Esophagus muscularis mucosa (tissue), 4 donors: ENCODE measurements at regions not wholly inside any gene's neighbourhood (a gene's known extent, or its start where the extent isn't known, plus 50 kb on each side); places are given as distances from the start of the nearest gene placed in this dataset.
"Not testable (repeated sequence)": the region's sequence is repeated elsewhere in the genome, so short reads cannot be mapped to it uniquely, and the experiment has no call there.

Experiments
- DNase-seq: peaks from one replicate; pipeline ENCODE4 v3.0.0-alpha.2; 2017; ENCODE audit errors: extremely low spot score
- H3K27ac ChIP-seq, 4 donors: fragments of 200-600 bp; sonication (generic); replicated peaks in 1 of 4; 1 replicate in 3 of 4; 2 replicates in 1 of 4; pipeline ENCODE4 v1.5.1; 2016 to 2019; ENCODE audit warnings: mild to moderate bottlenecking in 1 of 4
- H3K27me3 ChIP-seq, 4 donors: fragments of 200-600 bp; sonication (generic); one replicate each; pipeline versions ENCODE4 v1.5.1 to v1.6.0; 2016 to 2019
- H3K36me3 ChIP-seq, 4 donors: fragments of 200-600 bp; sonication (generic); one replicate each; pipeline ENCODE4 v1.5.1; 2016 to 2019
- H3K4me1 ChIP-seq, 4 donors: fragments of 200-600 bp; sonication (generic); one replicate each; pipeline ENCODE4 v1.5.1; 2016 to 2019
- H3K4me3 ChIP-seq, 4 donors: fragments of 200-600 bp; sonication (generic); 1 replicate in 2 of 4; 2 replicates in 2 of 4; pipeline ENCODE4 v1.5.1; 2016 to 2019; ENCODE audit warnings: mild to moderate bottlenecking in 4 of 4, moderate library complexity in 1 of 4
- H3K9me3 ChIP-seq, 4 donors: fragments of 200-600 bp; sonication (generic); 1 replicate in 3 of 4; 2 replicates in 1 of 4; pipeline ENCODE4 v1.5.1; 2016 to 2019
- EP300 ChIP-seq: sonication (generic); formaldehyde crosslinking; IDR thresholded peaks from one replicate; pipeline ENCODE4 v1.6.1; 2017; ENCODE audit warnings: antibody characterized with exemption
- POLR2A ChIP-seq: fragments of 450-650 bp; IDR thresholded peaks from one replicate; pipeline ENCODE4 v1.6.1; 2017; ENCODE audit warnings: antibody characterized with exemption, moderate library complexity, mild to moderate bottlenecking, low read depth
- POLR2AphosphoS5 ChIP-seq, 2 donors: sonication (generic); formaldehyde crosslinking; IDR thresholded peaks; one replicate each; pipeline ENCODE4 v1.6.1; 2017; ENCODE audit warnings: antibody characterized with exemption in 2 of 2
- WGBS: methylation state at CpG from one replicate; pipeline ENCODE4 v1.1.5; 2018; 5-methylcytosine and 5-hydroxymethylcytosine counted together
- intact Hi-C: fragments of 100-400 bp; cut with DNase I; formaldehyde crosslinking; loops from one replicate; pipeline ENCODE4 v1.15.1; 2023
- TF ChIP-seq, protein P1 (sequence below), 3 experiments: fragments of 200-600 bp in 2 of 3; fragments of 450-650 bp in 1 of 3; sonication (generic) in 2 of 3; IDR thresholded peaks; one replicate each; pipeline ENCODE4 v1.5.1; 2017 to 2019; ENCODE audit warnings: antibody characterized with exemption in 3 of 3, mild to moderate bottlenecking in 2 of 3, moderate library complexity in 1 of 3

DNA sequence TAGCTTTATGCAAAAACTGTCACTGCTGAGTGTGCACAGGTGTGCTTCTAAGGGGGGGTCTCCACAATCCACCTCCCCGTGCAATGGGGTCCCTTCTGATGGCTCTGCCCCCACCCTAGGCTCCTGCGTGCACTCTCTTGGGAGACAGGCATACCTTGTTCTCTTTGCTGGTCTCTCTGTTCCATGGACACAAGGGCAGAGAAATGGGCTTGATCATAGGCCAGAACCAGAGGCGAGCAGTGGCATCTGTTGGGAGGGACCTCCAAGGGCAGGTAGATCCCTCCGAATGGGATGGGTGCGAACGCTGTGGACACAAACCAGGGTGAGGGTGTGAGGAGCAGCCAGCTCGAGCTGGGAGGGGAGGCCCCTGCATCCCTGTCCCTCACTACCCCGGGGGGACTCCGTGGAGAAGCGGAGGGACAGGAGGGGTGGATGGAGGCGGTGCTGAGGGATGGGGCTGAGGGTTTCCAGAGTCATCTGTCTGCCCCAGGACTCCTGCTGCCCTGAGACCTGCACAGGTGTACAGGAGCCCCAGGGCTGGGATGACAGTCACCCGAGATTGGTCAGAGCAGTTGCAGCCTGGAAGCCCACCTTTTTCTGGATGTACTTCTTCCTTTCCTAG, 175.0 kb downstream of the KLF13 start:
- peaks cover 0 to 8% (median 0%) of the 10 kb centered on the region in 4 donors for H3K4me1 ChIP-seq
- intact Hi-C loops: no loop called here
- no peaks in the 10 kb centered on the region for H3K27me3 ChIP-seq
- DNase-seq: peak; percentile 77
- no peak overlapping the region for H3K27ac ChIP-seq
- no peaks in the 10 kb centered on the region for H3K9me3 ChIP-seq
- H3K4me3 ChIP-seq: no peak overlapping the region
- 93% methylated on average over 12 of the region's 12 CpGs for WGBS
- TF ChIP-seq, protein P1, sequence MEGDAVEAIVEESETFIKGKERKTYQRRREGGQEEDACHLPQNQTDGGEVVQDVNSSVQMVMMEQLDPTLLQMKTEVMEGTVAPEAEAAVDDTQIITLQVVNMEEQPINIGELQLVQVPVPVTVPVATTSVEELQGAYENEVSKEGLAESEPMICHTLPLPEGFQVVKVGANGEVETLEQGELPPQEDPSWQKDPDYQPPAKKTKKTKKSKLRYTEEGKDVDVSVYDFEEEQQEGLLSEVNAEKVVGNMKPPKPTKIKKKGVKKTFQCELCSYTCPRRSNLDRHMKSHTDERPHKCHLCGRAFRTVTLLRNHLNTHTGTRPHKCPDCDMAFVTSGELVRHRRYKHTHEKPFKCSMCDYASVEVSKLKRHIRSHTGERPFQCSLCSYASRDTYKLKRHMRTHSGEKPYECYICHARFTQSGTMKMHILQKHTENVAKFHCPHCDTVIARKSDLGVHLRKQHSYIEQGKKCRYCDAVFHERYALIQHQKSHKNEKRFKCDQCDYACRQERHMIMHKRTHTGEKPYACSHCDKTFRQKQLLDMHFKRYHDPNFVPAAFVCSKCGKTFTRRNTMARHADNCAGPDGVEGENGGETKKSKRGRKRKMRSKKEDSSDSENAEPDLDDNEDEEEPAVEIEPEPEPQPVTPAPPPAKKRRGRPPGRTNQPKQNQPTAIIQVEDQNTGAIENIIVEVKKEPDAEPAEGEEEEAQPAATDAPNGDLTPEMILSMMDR (IDR thresholded peaks at IDR 0.05): no peak
- peaks cover 0 to 15% (median 5%) of the 10 kb centered on the region in 4 donors for H3K36me3 ChIP-seq

DNA sequence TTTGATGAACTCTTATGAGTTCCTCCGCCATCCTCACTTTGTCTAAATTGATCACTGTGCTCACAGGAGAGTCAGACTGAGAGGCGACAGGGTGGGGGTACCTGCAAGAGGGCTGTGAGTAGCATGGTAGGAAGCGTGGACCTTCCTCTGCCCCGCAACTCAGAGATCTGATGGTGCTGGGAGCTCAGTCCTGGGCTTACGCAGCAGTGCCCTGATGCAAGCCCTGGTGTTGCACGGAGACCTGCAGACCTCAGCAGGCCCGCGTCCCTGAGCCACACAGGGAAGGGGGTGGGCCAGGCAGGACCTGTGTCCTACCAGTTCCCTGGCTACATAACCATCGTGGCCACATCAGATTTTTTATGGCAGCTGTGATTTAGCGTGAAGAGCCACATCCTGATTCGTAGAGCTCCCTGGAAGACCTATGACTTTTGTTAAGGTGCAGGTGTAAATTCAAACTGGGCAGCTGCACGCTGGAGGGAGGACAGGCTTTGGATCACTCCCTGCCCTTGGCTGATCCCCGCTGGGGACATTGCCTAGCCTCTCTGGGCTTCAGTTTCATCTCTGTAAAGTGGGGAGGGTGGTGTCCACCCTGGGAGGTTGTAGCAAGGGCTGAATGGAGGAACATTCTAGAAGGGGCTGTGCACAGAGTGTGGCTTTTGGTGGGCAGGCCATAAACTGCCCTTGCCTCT, 176.1 kb downstream of the KLF13 start:
- peak; percentile 86 for DNase-seq
- Histone ChIP-seq H3K27ac (no peak overlapping the region), H3K27me3 (no peaks in the 10 kb centered on the region), H3K4me3 (no peak overlapping the region), H3K9me3 (no peaks in the 10 kb centered on the region), H3K36me3 (peaks cover 0 to 15% (median 5%) of the 10 kb centered on the region in 4 donors), H3K4me1 (peaks cover 0 to 8% (median 0%) of the 10 kb centered on the region in 4 donors)
- no peak for TF ChIP-seq POLR2A
- no peak for TF ChIP-seq EP300
- TF ChIP-seq, protein P1 (IDR thresholded peaks at IDR 0.05): no peak
- TF ChIP-seq POLR2AphosphoS5 (IDR thresholded peaks at IDR 0.05): no peak
- WGBS: 87% methylated on average over 13 of the region's 13 CpGs
- intact Hi-C loops: no loop called here

DNA sequence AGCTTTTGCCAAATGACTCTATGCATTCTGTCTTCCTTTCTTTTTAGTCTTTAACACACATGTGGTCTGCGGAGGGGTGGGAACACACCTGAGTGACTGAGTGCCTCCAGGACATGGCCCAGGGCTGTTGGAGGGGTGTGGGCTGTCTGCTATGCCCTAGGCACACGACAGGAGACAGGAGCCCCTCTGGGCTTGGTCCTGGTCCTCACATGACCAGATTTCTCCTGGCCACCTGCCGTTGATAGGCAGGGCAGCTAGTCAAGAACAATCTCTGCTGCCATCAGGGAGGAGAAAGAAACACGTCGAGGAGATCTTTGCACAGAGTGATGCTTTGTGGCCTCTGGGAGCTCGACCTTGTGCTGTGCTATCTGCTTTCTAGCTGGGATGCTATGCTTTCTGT, 176.6 kb downstream of the KLF13 start:
- Histone ChIP-seq H3K4me3 (no peak overlapping the region), H3K27ac (no peak overlapping the region), H3K4me1 (peaks cover 0 to 8% (median 0%) of the 10 kb centered on the region in 4 donors), H3K36me3 (peaks cover 0 to 15% (median 5%) of the 10 kb centered on the region in 4 donors), H3K27me3 (no peaks in the 10 kb centered on the region), H3K9me3 (no peaks in the 10 kb centered on the region)
- 78% methylated on average over 6 of the region's 6 CpGs for WGBS
- TF ChIP-seq, protein P1 (IDR thresholded peaks at IDR 0.05): no peak
- no peak for TF ChIP-seq EP300
- no peak for TF ChIP-seq POLR2A
- TF ChIP-seq POLR2AphosphoS5 (IDR thresholded peaks at IDR 0.05): no peak
- DNase-seq: peak; percentile 87
- intact Hi-C loops: no loop called here

DNA sequence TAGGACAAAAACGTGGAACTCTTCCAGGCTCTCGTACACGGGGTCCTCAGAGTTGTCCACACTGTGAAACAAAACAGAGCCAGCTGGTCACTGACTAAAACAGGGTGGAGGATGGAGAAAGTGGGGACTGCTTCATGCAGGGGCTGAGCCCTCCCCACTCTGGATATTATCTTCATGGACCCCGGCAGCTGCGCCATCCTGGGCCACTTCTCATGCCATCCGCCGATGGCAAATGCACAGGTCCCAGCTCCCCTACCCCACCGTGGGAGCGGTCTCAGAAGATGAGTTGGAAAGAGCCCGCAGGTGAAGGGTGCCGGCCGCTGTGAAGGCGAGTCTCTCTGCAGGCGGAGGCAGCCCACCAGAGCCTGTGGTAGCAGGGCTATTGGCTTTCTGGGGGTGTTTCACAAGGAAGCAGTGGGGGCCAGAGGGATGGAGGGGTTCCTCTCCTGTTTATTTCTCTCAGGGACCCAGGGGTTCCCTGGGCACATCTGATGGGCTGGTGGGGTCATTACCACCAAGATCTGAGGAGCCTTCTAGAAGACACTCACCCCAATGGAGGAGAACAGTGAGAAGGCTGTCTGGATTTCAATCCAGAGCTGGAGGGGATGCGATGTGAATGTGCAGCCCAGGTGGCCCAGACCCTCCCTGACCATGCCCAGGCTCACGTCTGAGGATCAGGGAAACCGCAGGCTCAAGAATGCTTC, 177.3 kb downstream of the KLF13 start:
- Histone ChIP-seq H3K36me3 (peaks cover 0 to 15% (median 5%) of the 10 kb centered on the region in 4 donors), H3K9me3 (no peaks in the 10 kb centered on the region), H3K27ac (no peak overlapping the region), H3K27me3 (no peaks in the 10 kb centered on the region), H3K4me3 (no peak overlapping the region), H3K4me1 (peaks cover 0 to 8% (median 0%) of the 10 kb centered on the region in 4 donors)
- 89% methylated on average over 17 of the region's 17 CpGs for WGBS
- intact Hi-C loops: no loop called here
- no peak for TF ChIP-seq POLR2A
- peak; percentile 82 for DNase-seq

DNA sequence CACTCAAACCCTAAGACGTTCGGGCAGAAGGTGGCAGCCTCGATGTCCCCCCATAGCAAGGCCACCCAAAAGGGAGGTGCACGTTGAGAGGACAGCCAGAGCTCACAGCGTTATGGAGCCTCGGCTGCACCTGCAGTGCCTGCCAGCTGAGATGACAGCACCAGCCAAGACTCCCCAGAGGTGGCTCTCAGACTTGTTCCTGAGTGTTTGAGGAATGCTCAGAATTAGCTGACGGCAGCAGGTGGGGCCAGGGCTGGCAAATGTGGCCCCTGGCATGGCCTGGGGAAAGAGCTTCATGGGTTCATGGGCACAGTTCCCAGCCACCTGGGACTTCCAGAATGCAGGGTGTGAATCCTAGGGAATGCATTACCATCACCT, 177.8 kb downstream of the KLF13 start:
- no peak for DNase-seq

DNA sequence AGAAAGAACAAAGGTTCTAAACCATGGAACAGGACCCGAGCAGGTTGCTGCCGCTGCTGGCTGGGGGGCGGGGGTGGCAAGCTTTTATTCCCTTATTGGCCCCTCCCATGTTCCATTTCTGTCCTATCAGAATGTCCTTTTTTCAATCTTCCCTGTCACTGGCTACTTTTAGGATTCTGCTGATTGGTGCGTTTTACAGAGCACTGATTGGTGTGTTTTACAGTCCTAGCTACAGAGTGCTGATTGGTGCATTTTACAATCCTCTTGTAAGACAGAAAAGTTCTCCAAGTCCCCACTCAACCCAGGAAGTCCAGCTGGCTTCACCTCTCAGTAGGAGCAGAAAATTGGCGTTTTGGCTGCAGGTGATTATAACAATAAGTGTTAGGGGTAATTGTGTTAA, 180.9 kb downstream of the KLF13 start:
- H3K4me1 ChIP-seq, H3K27me3 ChIP-seq, H3K36me3 ChIP-seq, H3K4me3 ChIP-seq, intact Hi-C loops, H3K27ac ChIP-seq, H3K9me3 ChIP-seq: not testable (repeated sequence)
- WGBS: 76% methylated on average over 5 of the region's 5 CpGs
- DNase-seq: peak; percentile 82

More for the DNA sequence above, 177.8 kb downstream of the KLF13 start:
- intact Hi-C loops: no loop called here
- 71% methylated on average over 7 of the region's 7 CpGs for WGBS
- no peak for TF ChIP-seq POLR2AphosphoS5 (IDR thresholded peaks at IDR 0.05)
- TF ChIP-seq, protein P1 (IDR thresholded peaks at IDR 0.05): no peak
- no peak for TF ChIP-seq EP300
- Histone ChIP-seq H3K27me3 (no peaks in the 10 kb centered on the region), H3K36me3 (peaks cover 0 to 15% (median 5%) of the 10 kb centered on the region in 4 donors), H3K4me3 (no peak overlapping the region), H3K27ac (no peak overlapping the region), H3K4me1 (peaks cover 0 to 8% (median 0%) of the 10 kb centered on the region in 4 donors), H3K9me3 (no peaks in the 10 kb centered on the region)
